Endothelial cell of umbilical vein (primary cell): ENCODE measurements at regions not wholly inside any gene's neighbourhood (a gene's known extent, or its start where the extent isn't known, plus 50 kb on each side); places are given as distances from the start of the nearest gene placed in this dataset.

Source experiments
- BruUV-seq: library from RNA; stranded (reverse); fragments of 400-500 nt; replicated peaks from 2 replicates; lab custom pipeline; 2021; lab: Mats Ljungman, UMichigan
- CTCF ChIA-PET: fragments of 300-600, 350-600 bp; sonication (Branson Sonifier 250); formaldehyde crosslinking; loops from one replicate; lab custom pipeline; 2021; ENCODE audit warnings: antibody characterized with exemption, inconsistent platforms; lab: Charles Lee
- POLR2A ChIA-PET: fragments of 300-600, 350-600 bp; sonication (Branson Sonifier 250); formaldehyde crosslinking; loops from one replicate; lab custom pipeline; 2021; ENCODE audit warnings: antibody characterized with exemption, inconsistent platforms; lab: Charles Lee
- DNase-seq: peaks from one replicate; pipeline ENCODE4 v3.0.0-alpha.2; 2011; ENCODE audit warnings: low read depth, low spot score
- FAIRE-seq: peaks from 2 replicates; lab custom pipeline; 2011; peaks lifted over from hg19 to GRCh38; lab: Jason Lieb, UNC
- H2AFZ ChIP-seq: 2 replicates; pipeline ENCODE4 v1.6.0; 2012; ENCODE audit warnings: low read depth, low read length, control low read depth, inconsistent platforms
- H3K27ac ChIP-seq: 2 replicates; pipeline ENCODE4 v1.5.1; 2011; ENCODE audit warnings: low read depth, mild to moderate bottlenecking, control low read depth, low read length, moderate library complexity; ENCODE audit not compliant: insufficient read depth
- H3K27me3 ChIP-seq, 2 experiments: 2 replicates each; pipeline versions ENCODE4 v1.6.0 to v1.6.1; 2011; ENCODE audit warnings: low read length in 2 of 2, mixed read lengths in 1 of 2; ENCODE audit not compliant: control insufficient read depth in 2 of 2, insufficient read depth in 2 of 2
- H3K36me3 ChIP-seq, 2 experiments: 2 replicates in 1 of 2; 3 replicates in 1 of 2; pipeline ENCODE4 v1.5.1; 2011; ENCODE audit warnings: low read length in 2 of 2, mild to moderate bottlenecking in 1 of 2, moderate library complexity in 1 of 2; ENCODE audit not compliant: control insufficient read depth in 2 of 2, insufficient read depth in 2 of 2; ENCODE audit errors: extremely low read depth in 1 of 2
- H3K4me1 ChIP-seq: 3 replicates; pipeline ENCODE4 v1.5.1; 2011; ENCODE audit warnings: mild to moderate bottlenecking, low read length; ENCODE audit not compliant: control insufficient read depth, insufficient read depth; ENCODE audit errors: extremely low read depth
- H3K4me2 ChIP-seq: 2 replicates; pipeline ENCODE4 v1.6.1; 2011; ENCODE audit warnings: low read length, control low read depth, mixed read lengths; ENCODE audit not compliant: insufficient read depth
- H3K4me3 ChIP-seq, 3 experiments: fragments of 200-600 bp in 1 of 3; sonication (generic), shearing (Covaris generic) in 1 of 3; replicated peaks in 1 of 3; 2 replicates each; pipeline ENCODE4 v1.5.1; 2011 to 2016; ENCODE audit warnings: control low read depth in 3 of 3, low read length in 3 of 3, mild to moderate bottlenecking in 2 of 3, inconsistent platforms in 1 of 3, low read depth in 1 of 3, moderate library complexity in 1 of 3; ENCODE audit not compliant: insufficient read depth in 1 of 3
- H3K79me2 ChIP-seq: 2 replicates; pipeline ENCODE4 v1.6.0; 2012; ENCODE audit warnings: low read length, inconsistent platforms; ENCODE audit not compliant: control insufficient read depth, insufficient read depth
- H3K9ac ChIP-seq: replicated peaks from 2 replicates; pipeline ENCODE3; 2011; ENCODE audit warnings: low read length, control low read depth; ENCODE audit not compliant: insufficient read depth; ENCODE audit errors: extremely low read depth
- H3K9me1 ChIP-seq: replicated peaks from 3 replicates; pipeline ENCODE4 v1.6.0; 2011; ENCODE audit warnings: mild to moderate bottlenecking, low read length; ENCODE audit not compliant: control insufficient read depth, insufficient read depth; ENCODE audit errors: extremely low read depth
- H3K9me3 ChIP-seq: replicated peaks from 2 replicates; pipeline ENCODE4 v1.5.1; 2012; ENCODE audit warnings: low read length, inconsistent platforms; ENCODE audit not compliant: control insufficient read depth, insufficient read depth
- H4K20me1 ChIP-seq: replicated peaks from 2 replicates; pipeline ENCODE3; 2011; ENCODE audit warnings: mild to moderate bottlenecking, low read length; ENCODE audit not compliant: control insufficient read depth, insufficient read depth; ENCODE audit errors: extremely low read depth
- EZH2 ChIP-seq: IDR thresholded peaks from 2 replicates; pipeline ENCODE4 v1.6.1; 2012; ENCODE audit warnings: borderline replicate concordance, low read depth, mild to moderate bottlenecking, moderate library complexity, low read length, inconsistent platforms; ENCODE audit not compliant: severe bottlenecking
- GATA2 ChIP-seq: IDR thresholded peaks from 2 replicates; pipeline ENCODE4 v1.7.0; 2011; ENCODE audit warnings: low read depth, mild to moderate bottlenecking, moderate library complexity, mixed read lengths, low read length; ENCODE audit not compliant: insufficient read length, insufficient read depth
- JUN ChIP-seq: IDR thresholded peaks from 2 replicates; pipeline ENCODE4 v1.6.1; 2011; ENCODE audit warnings: borderline replicate concordance, low read depth; ENCODE audit not compliant: insufficient read length, insufficient read depth
- MYC ChIP-seq: IDR thresholded peaks from one replicate; pipeline ENCODE4 v1.6.1; 2011; ENCODE audit warnings: mild to moderate bottlenecking, low read depth, low read length
- POLR2A ChIP-seq: IDR thresholded peaks from 2 replicates; pipeline ENCODE4 v1.6.1; 2012; ENCODE audit warnings: low read depth, mild to moderate bottlenecking, control low read depth, low read length
- POLR2AphosphoS5 ChIP-seq: IDR thresholded peaks from 2 replicates; pipeline ENCODE4 v1.6.1; 2012; ENCODE audit warnings: low read depth, mild to moderate bottlenecking, control low read depth, low read length, moderate library complexity; ENCODE audit not compliant: insufficient read depth
- dilution Hi-C: fragments of 300-500 bp; cut with MboI; formaldehyde crosslinking; loops from one replicate; pipeline ENCODE4 v1.15.0; 2019; ENCODE audit warnings: low sequenced_read_pairs; ENCODE audit not compliant: extremely low pct_ligation_motif_present
- intact Hi-C: fragments of 100-400 bp; cut with micrococcal nuclease; formaldehyde crosslinking; loops from one replicate; pipeline ENCODE4 v1.10.0; 2022
- TF ChIP-seq, protein P1 (sequence below): IDR thresholded peaks from 2 replicates; pipeline ENCODE4 v1.6.1; 2011; ENCODE audit not compliant: insufficient read depth, insufficient read length
- TF ChIP-seq, protein P2 (sequence below), 2 donors: IDR thresholded peaks; 1 replicate in 1 of 2; 2 replicates in 1 of 2; pipeline ENCODE4 v1.5.1; 2011; ENCODE audit warnings: low read length in 2 of 2, mild to moderate bottlenecking in 2 of 2, moderate library complexity in 2 of 2, control low read depth in 1 of 2, inconsistent platforms in 1 of 2, low read depth in 1 of 2; ENCODE audit not compliant: insufficient read depth in 1 of 2; ENCODE audit errors: extremely low read depth in 1 of 2

DNA sequence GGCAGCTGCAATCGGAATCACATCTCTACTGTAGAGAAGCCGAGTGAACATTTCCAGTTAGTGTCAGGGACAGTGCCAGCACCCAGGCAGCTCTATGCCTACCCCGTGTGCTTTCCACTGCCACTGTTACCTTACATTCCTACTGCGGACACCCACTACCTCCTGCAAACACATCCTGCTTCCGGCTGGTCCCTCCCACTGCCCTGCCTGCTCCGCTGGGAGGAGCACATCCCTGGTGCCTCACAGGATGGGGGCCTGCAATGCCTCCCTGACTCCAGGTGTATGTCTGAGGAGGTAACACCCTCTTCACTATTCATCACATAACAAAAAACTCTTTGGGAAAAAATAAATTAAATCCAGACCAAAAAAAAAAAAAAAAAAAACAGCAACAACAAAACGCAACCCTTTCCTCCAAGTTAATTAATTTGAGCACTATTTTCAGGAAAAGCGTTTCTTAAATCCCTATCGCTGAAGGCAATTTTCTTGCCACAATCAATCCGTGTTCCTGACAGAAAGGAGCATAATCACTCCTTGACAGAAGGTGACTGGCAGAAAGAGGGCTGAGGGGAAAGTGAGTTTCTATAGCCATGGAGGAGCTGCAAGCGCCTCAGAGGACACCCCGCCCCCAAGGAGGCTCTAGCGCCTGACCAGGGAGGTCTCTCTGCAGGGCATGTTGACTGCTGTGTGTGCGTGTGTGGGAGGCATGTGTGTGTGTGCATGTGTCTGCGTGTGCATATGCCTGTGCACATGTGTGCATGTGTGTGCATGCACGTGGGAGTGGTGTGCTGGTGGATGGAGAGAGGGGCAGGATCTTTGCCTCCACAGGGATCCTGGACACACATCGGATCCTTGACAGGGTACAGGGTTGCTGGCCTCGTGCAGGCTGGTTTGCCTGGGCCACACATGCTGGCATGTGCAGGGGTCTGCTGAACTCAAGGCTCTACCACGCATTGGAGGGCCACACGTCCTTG lies 134.8 kb upstream of the NTM start:
- CTCF ChIA-PET: no interaction called here
- TF ChIP-seq EZH2: no peak
- TF ChIP-seq POLR2AphosphoS5: no peak
- TF ChIP-seq MYC: no peak
- TF ChIP-seq GATA2: no peak
- no peak for TF ChIP-seq POLR2A
- TF ChIP-seq, protein P1, sequence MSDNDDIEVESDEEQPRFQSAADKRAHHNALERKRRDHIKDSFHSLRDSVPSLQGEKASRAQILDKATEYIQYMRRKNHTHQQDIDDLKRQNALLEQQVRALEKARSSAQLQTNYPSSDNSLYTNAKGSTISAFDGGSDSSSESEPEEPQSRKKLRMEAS: no peak
- TF ChIP-seq, protein P2, sequence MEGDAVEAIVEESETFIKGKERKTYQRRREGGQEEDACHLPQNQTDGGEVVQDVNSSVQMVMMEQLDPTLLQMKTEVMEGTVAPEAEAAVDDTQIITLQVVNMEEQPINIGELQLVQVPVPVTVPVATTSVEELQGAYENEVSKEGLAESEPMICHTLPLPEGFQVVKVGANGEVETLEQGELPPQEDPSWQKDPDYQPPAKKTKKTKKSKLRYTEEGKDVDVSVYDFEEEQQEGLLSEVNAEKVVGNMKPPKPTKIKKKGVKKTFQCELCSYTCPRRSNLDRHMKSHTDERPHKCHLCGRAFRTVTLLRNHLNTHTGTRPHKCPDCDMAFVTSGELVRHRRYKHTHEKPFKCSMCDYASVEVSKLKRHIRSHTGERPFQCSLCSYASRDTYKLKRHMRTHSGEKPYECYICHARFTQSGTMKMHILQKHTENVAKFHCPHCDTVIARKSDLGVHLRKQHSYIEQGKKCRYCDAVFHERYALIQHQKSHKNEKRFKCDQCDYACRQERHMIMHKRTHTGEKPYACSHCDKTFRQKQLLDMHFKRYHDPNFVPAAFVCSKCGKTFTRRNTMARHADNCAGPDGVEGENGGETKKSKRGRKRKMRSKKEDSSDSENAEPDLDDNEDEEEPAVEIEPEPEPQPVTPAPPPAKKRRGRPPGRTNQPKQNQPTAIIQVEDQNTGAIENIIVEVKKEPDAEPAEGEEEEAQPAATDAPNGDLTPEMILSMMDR (IDR thresholded peaks at IDR 0.05; ENCODE audit: extremely low read depth in 1 of 2, insufficient read depth in 1 of 2, low read depth in 1 of 2, low read length in 2 of 2): no peak
- no peak for TF ChIP-seq JUN
- H3K27me3 ChIP-seq: no peaks in the 10 kb centered on the region
- H3K4me3 ChIP-seq: no peak overlapping the region
- FAIRE-seq (no peak), DNase-seq (no peak)
- no peaks in the 10 kb centered on the region for H3K79me2 ChIP-seq
- no peak overlapping the region for H3K27ac ChIP-seq
- H3K4me2 ChIP-seq: no peak overlapping the region
- H3K9me3 ChIP-seq: peaks cover 5% of the 10 kb centered on the region
- no TSS peak for BruUV-seq
- H3K4me1 ChIP-seq: no peaks in the 10 kb centered on the region
- intact Hi-C loops: no loop called here
- no peak overlapping the region for H3K9ac ChIP-seq
- no peaks in the 10 kb centered on the region for H3K9me1 ChIP-seq
- no peak overlapping the region for H2AFZ ChIP-seq
- H4K20me1 ChIP-seq: no peaks in the 10 kb centered on the region
- dilution Hi-C loops: no loop called here
- no peaks in the 10 kb centered on the region for H3K36me3 ChIP-seq
- POLR2A ChIA-PET: no interaction called here
